HL-60/S4 (cell line): ENCODE measurements at regions not wholly inside any gene's neighbourhood (a gene's known extent, or its start where the extent isn't known, plus 50 kb on each side); places are given as distances from the start of the nearest gene placed in this dataset.

Experiments used
- in situ Hi-C: fragments of 300-500 bp; cut with MboI; formaldehyde crosslinking; loops from 2 replicates; pipeline ENCODE4 v1.14.3; 2022; ENCODE audit warnings: low sequenced_read_pairs

GRCh38 chr6:1123386-1124375 lies 188.2 kb upstream of the FOXQ1 start:
- in situ Hi-C loops = no loop called here

- in situ Hi-C loops = no loop called here
Observed at GRCh38 chr6:1122083-1122482, 189.8 kb upstream of the FOXQ1 start.

- in situ Hi-C loops = no loop called here
Observed at GRCh38 chr6:1118287-1118647, 193.6 kb upstream of the FOXQ1 start.

- in situ Hi-C loops = no loop called here
Observed at GRCh38 chr6:1117530-1118286, 194.2 kb upstream of the FOXQ1 start.

GRCh38 chr6:1116149-1116548 lies 195.7 kb upstream of the FOXQ1 start:
- in situ Hi-C loops = no loop called here

- in situ Hi-C loops = no loop called here
Observed at GRCh38 chr6:1113916-1114540, 197.9 kb upstream of the FOXQ1 start.

- in situ Hi-C loops = no loop called here
Observed at GRCh38 chr6:1111361-1111760, 200.5 kb upstream of the FOXQ1 start.

GRCh38 chr6:1110941-1111349 lies 201.0 kb upstream of the FOXQ1 start:
- in situ Hi-C loops = no loop called here

- in situ Hi-C loops = no loop called here
Observed at GRCh38 chr6:1110164-1110563, 201.7 kb upstream of the FOXQ1 start.

- in situ Hi-C loops = no loop called here
Observed at GRCh38 chr6:1109134-1109533, 202.8 kb upstream of the FOXQ1 start.

- in situ Hi-C loops = no loop called here
Observed at GRCh38 chr6:1108198-1108597, 203.7 kb upstream of the FOXQ1 start.

GRCh38 chr6:1107578-1107977 lies 204.3 kb upstream of the FOXQ1 start:
- in situ Hi-C loops = no loop called here

GRCh38 chr6:1105833-1106400 lies 206.0 kb upstream of the FOXQ1 start:
- in situ Hi-C loops = no loop called here

GRCh38 chr6:1104988-1105670 lies 206.8 kb upstream of the FOXQ1 start:
- in situ Hi-C loops = no loop called here

GRCh38 chr6:1103945-1104623 lies 207.8 kb upstream of the FOXQ1 start:
- in situ Hi-C loops = no loop called here

- in situ Hi-C loops = no loop called here
Observed at GRCh38 chr6:1103021-1103420, 208.9 kb upstream of the FOXQ1 start.

- in situ Hi-C loops = no loop called here
Observed at GRCh38 chr6:1100269-1100668, 211.6 kb upstream of the FOXQ1 start.

- in situ Hi-C loops = no loop called here
Observed at GRCh38 chr6:1099264-1099663, 212.6 kb upstream of the FOXQ1 start.

GRCh38 chr6:1096967-1097765 lies 214.7 kb upstream of the FOXQ1 start:
- in situ Hi-C loops = no loop called here
